ENCODE measurements at regions not wholly inside any gene's neighbourhood (a gene's known extent, or its start where the extent isn't known, plus 50 kb on each side); places are given as distances from the start of the nearest gene placed in this dataset.

- no peaks in the 10 kb centered on the region for H4K20me1 ChIP-seq (ENCODE audit: insufficient read depth)
- no peak overlapping the region for H3K27ac ChIP-seq
- no peaks in the 10 kb centered on the region for H3K4me1 ChIP-seq (ENCODE audit: low read depth, poor library complexity, severe bottlenecking)
- H2AFZ ChIP-seq (ENCODE audit: low read depth) = no peak overlapping the region
- H3K9ac ChIP-seq = no peak overlapping the region
- no peaks in the 10 kb centered on the region for H3K79me2 ChIP-seq (ENCODE audit: insufficient read depth, low read depth)
- TF ChIP-seq CTCF (conservative IDR thresholded peaks at IDR 0.05; ENCODE audit: low read depth, low read length) = no peak
- no peak overlapping the region for H3K4me2 ChIP-seq
- no peaks in the 10 kb centered on the region for H3K27me3 ChIP-seq (ENCODE audit: insufficient read depth, low read depth)
- no peak overlapping the region for H3K4me3 ChIP-seq (IDR thresholded peaks at IDR 0.05; ENCODE audit: insufficient read depth, low read depth, low read length)
- no peaks in the 10 kb centered on the region for H3K36me3 ChIP-seq (ENCODE audit: insufficient read depth)
Measured at GRCh38 chr9:79382044-79382443, 189.7 kb upstream of the TLE4 start.

- no peaks in the 10 kb centered on the region for H3K36me3 ChIP-seq (ENCODE audit: insufficient read depth)
Measured at GRCh38 chr9:79382458-79382857, 189.3 kb upstream of the TLE4 start.

GRCh38 chr9:79383096-79383495 lies 188.7 kb upstream of the TLE4 start:
- Histone ChIP-seq H3K4me2 (no peak overlapping the region), H3K27ac (no peak overlapping the region), H3K36me3 (ENCODE audit: insufficient read depth) (no peaks in the 10 kb centered on the region), H3K79me2 (ENCODE audit: insufficient read depth, low read depth) (no peaks in the 10 kb centered on the region), H4K20me1 (ENCODE audit: insufficient read depth) (no peaks in the 10 kb centered on the region), H2AFZ (ENCODE audit: low read depth) (no peak overlapping the region), H3K9ac (no peak overlapping the region), H3K27me3 (ENCODE audit: insufficient read depth, low read depth) (no peaks in the 10 kb centered on the region), H3K4me3 (IDR thresholded peaks at IDR 0.05; ENCODE audit: insufficient read depth, low read depth, low read length) (no peak overlapping the region), H3K4me1 (ENCODE audit: low read depth, poor library complexity, severe bottlenecking) (no peaks in the 10 kb centered on the region)
- TF ChIP-seq CTCF (conservative IDR thresholded peaks at IDR 0.05; ENCODE audit: low read depth, low read length) = no peak

More at GRCh38 chr9:79382458-79382857, 189.3 kb upstream of the TLE4 start:
- no peak overlapping the region for H3K4me2 ChIP-seq
- no peak for TF ChIP-seq CTCF (conservative IDR thresholded peaks at IDR 0.05; ENCODE audit: low read depth, low read length)
- no peaks in the 10 kb centered on the region for H3K27me3 ChIP-seq (ENCODE audit: insufficient read depth, low read depth)
- no peak overlapping the region for H2AFZ ChIP-seq (ENCODE audit: low read depth)
- H3K79me2 ChIP-seq (ENCODE audit: insufficient read depth, low read depth) = no peaks in the 10 kb centered on the region
- H3K4me3 ChIP-seq (IDR thresholded peaks at IDR 0.05; ENCODE audit: insufficient read depth, low read depth, low read length) = no peak overlapping the region
- no peak overlapping the region for H3K9ac ChIP-seq
- H4K20me1 ChIP-seq (ENCODE audit: insufficient read depth) = no peaks in the 10 kb centered on the region
- H3K27ac ChIP-seq = no peak overlapping the region
- H3K4me1 ChIP-seq (ENCODE audit: low read depth, poor library complexity, severe bottlenecking) = no peaks in the 10 kb centered on the region

DNA sequence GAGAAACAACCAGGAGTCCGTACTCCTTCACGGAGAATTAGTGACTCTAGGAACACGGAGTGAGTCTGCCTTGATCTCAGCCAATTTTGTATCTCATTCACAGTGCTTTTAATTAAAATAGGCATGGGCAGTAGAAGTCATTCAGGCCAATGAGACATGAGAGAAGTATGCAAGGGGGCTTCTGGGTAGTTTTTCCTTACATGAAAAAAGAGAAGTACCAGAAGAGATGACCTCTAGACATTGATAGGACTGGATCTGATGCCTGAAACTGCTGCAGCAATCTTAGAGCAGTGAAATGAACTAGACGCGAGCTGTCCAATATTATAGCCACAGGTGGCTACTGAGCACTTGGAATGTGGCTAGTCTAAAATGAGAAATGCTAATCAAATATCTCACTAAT lies 187.7 kb upstream of the TLE4 start:
- H3K4me3 ChIP-seq (IDR thresholded peaks at IDR 0.05; ENCODE audit: insufficient read depth, low read depth, low read length) = no peak overlapping the region
- H3K79me2 ChIP-seq (ENCODE audit: insufficient read depth, low read depth) = no peaks in the 10 kb centered on the region
- H3K4me1 ChIP-seq (ENCODE audit: low read depth, poor library complexity, severe bottlenecking) = peaks cover 6% of the 10 kb centered on the region
- no peak overlapping the region for H3K4me2 ChIP-seq
- H4K20me1 ChIP-seq (ENCODE audit: insufficient read depth) = no peaks in the 10 kb centered on the region
- H3K27ac ChIP-seq = no peak overlapping the region
- H3K9ac ChIP-seq = no peak overlapping the region
- H3K27me3 ChIP-seq (ENCODE audit: insufficient read depth, low read depth) = no peaks in the 10 kb centered on the region
- TF ChIP-seq CTCF (conservative IDR thresholded peaks at IDR 0.05; ENCODE audit: low read depth, low read length) = no peak
- no peak overlapping the region for H2AFZ ChIP-seq (ENCODE audit: low read depth)
- H3K36me3 ChIP-seq (ENCODE audit: insufficient read depth) = no peaks in the 10 kb centered on the region

Data from KMS-11 (cell line).